HG03097 (cell line): ENCODE measurements at regions not wholly inside any gene's neighbourhood (a gene's known extent, or its start where the extent isn't known, plus 50 kb on each side); places are given as distances from the start of the nearest gene placed in this dataset.

Experiments used
- ATAC-seq: cut with Tn5 transposase; IDR thresholded peaks from one replicate; pipeline ENCODE4 v1.9.1; 2021; ENCODE audit not compliant: unreplicated experiment, low FRiP score

GRCh38 chrX:40201329-40201885 lies 103.6 kb upstream of the BCOR start:
- peak; percentile 84 for ATAC-seq

GRCh38 chrX:40199704-40200103 lies 101.9 kb upstream of the BCOR start:
- no peak for ATAC-seq

- no peak for ATAC-seq
Observed at GRCh38 chrX:40197071-40197470, 99.3 kb upstream of the BCOR start.

GRCh38 chrX:40195368-40195767 lies 97.6 kb upstream of the BCOR start:
- ATAC-seq = no peak

- no peak for ATAC-seq
Observed at GRCh38 chrX:40192196-40192595, 94.4 kb upstream of the BCOR start.

GRCh38 chrX:40189637-40190036 lies 91.9 kb upstream of the BCOR start:
- ATAC-seq = no peak

GRCh38 chrX:40188573-40189417 lies 91.0 kb upstream of the BCOR start:
- no peak for ATAC-seq

- no peak for ATAC-seq
Observed at GRCh38 chrX:40184968-40185367, 87.2 kb upstream of the BCOR start.

GRCh38 chrX:40182615-40183014 lies 84.9 kb upstream of the BCOR start:
- ATAC-seq = no peak

- no peak for ATAC-seq
Observed at GRCh38 chrX:40182095-40182494, 84.3 kb upstream of the BCOR start.

- ATAC-seq = no peak
Observed at GRCh38 chrX:40179283-40179682, 81.5 kb upstream of the BCOR start.

GRCh38 chrX:40177942-40178715 lies 80.4 kb upstream of the BCOR start:
- no peak for ATAC-seq

GRCh38 chrX:40177489-40177888 lies 79.7 kb upstream of the BCOR start:
- ATAC-seq = no peak

- no peak for ATAC-seq
Observed at GRCh38 chrX:40177117-40177430, 79.3 kb upstream of the BCOR start.

GRCh38 chrX:40176351-40177116 lies 78.8 kb upstream of the BCOR start:
- ATAC-seq = no peak

GRCh38 chrX:40175511-40176350 lies 78.0 kb upstream of the BCOR start:
- ATAC-seq = no peak

- ATAC-seq = no peak
Observed at GRCh38 chrX:40174854-40175510, 77.2 kb upstream of the BCOR start.

- ATAC-seq = no peak
Observed at GRCh38 chrX:40174001-40174853, 76.5 kb upstream of the BCOR start.
